ENCODE measurements at regions not wholly inside any gene's neighbourhood (a gene's known extent, or its start where the extent isn't known, plus 50 kb on each side); places are given as distances from the start of the nearest gene placed in this dataset.

DNA sequence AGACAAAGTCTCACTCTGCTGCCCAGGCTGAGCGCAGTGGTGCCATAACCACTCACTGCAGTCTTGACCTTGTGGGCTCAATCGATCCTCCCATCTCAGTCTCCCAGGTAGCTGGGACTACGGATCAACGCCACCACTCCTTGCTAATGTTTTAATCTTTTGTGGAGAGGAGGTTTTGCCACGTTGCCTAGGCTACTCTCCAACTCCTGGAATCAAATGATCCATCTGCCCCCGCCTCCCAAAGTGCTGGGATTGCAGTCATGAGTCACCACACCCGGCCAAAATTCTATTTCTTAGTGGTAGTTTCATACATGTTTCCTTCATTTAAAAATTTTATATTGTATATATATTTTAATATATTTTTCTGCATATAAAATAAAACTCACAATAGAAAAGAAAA, 125.8 kb upstream of the CLNK start:
- no peak for TF ChIP-seq CTCF (IDR thresholded peaks at IDR 0.05)
- no peak for TF ChIP-seq POLR2A (IDR thresholded peaks at IDR 0.05)

Measured in body of pancreas (tissue), 4 donors.